Caco-2 (cell line): ENCODE measurements at regions not wholly inside any gene's neighbourhood (a gene's known extent, or its start where the extent isn't known, plus 50 kb on each side); places are given as distances from the start of the nearest gene placed in this dataset.

Source experiments
- BruUV-seq: library from RNA; stranded (reverse); fragments of 400-500 nt; replicated peaks from 2 replicates; lab custom pipeline; 2021; lab: Mats Ljungman, UMichigan
- CTCF ChIA-PET: fragments of 300-600 bp; sonication (Branson Sonifier 250); formaldehyde crosslinking; loops from one replicate; lab custom pipeline; 2022; ENCODE audit warnings: antibody characterized with exemption; lab: Charles Lee
- POLR2A ChIA-PET: fragments of 300-600 bp; sonication (Branson Sonifier 250); formaldehyde crosslinking; loops from one replicate; lab custom pipeline; 2022; ENCODE audit warnings: antibody characterized with exemption; lab: Charles Lee
- DNase-seq, 2 experiments: peaks; one replicate each; pipeline versions ENCODE4 v3.0.0 to v3.0.0-alpha.2; 2020 to 2022
- H3K27me3 ChIP-seq: replicated peaks from 2 replicates; pipeline ENCODE4 v1.6.0; 2011; ENCODE audit warnings: low read length; ENCODE audit not compliant: control insufficient read depth, insufficient read depth
- H3K36me3 ChIP-seq: 2 replicates; pipeline ENCODE4 v1.5.1; 2011; ENCODE audit warnings: low read length; ENCODE audit not compliant: control insufficient read depth, insufficient read depth
- H3K4me1 ChIP-seq: fragments of 250-450 bp; sonication (Bioruptor Pico); 2 replicates; pipeline ENCODE4 v1.5.1; 2020; ENCODE audit warnings: mild to moderate bottlenecking
- H3K4me3 ChIP-seq: 2 replicates; pipeline ENCODE4 v1.5.1; 2011; ENCODE audit warnings: low read depth, mild to moderate bottlenecking, control low read depth, low read length
- H3K9me3 ChIP-seq: fragments of 250-450 bp; sonication (Bioruptor Pico); 2 replicates; pipeline ENCODE4 v1.5.1; 2020; ENCODE audit warnings: mild to moderate bottlenecking, moderate library complexity
- H3K27ac Mint-ChIP-seq: one replicate; pipeline ENCODE4 v1.8.0; 2022; ENCODE audit warnings: mixed read lengths; ENCODE audit not compliant: unreplicated experiment
- H3K27me3 Mint-ChIP-seq: one replicate; pipeline ENCODE4 v1.8.0; 2022; ENCODE audit warnings: mixed read lengths; ENCODE audit not compliant: insufficient read depth, unreplicated experiment
- H3K36me3 Mint-ChIP-seq: one replicate; pipeline ENCODE4 v1.8.0; 2022; ENCODE audit warnings: mild to moderate bottlenecking, mixed read lengths; ENCODE audit not compliant: insufficient read depth, unreplicated experiment
- H3K4me1 Mint-ChIP-seq: one replicate; pipeline ENCODE4 v1.8.0; 2022; ENCODE audit warnings: low read depth, mixed read lengths; ENCODE audit not compliant: unreplicated experiment
- H3K4me3 Mint-ChIP-seq: one replicate; pipeline ENCODE4 v1.8.0; 2022; ENCODE audit warnings: mild to moderate bottlenecking, moderate library complexity, mixed read lengths; ENCODE audit not compliant: unreplicated experiment
- H3K9me3 Mint-ChIP-seq: one replicate; pipeline ENCODE4 v1.8.0; 2022; ENCODE audit warnings: mixed read lengths; ENCODE audit not compliant: unreplicated experiment
- intact Hi-C: fragments of 100-400 bp; cut with micrococcal nuclease; formaldehyde crosslinking; loops from one replicate; pipeline ENCODE4 v1.10.0; 2022; ENCODE audit not compliant: unreplicated experiment
- TF ChIP-seq, protein P1 (sequence below), 2 experiments: fragments of 200-600 bp in 1 of 2; IDR thresholded peaks; 1 replicate in 1 of 2; 2 replicates in 1 of 2; pipeline versions ENCODE4 v1.5.1 to v1.8.0; 2011 to 2022; ENCODE audit warnings: antibody characterized with exemption in 1 of 2, control low read depth in 1 of 2, inconsistent platforms in 1 of 2, low read depth in 1 of 2, low read length in 1 of 2, mild to moderate bottlenecking in 1 of 2, moderate library complexity in 1 of 2; ENCODE audit not compliant: insufficient read depth in 1 of 2, severe bottlenecking in 1 of 2, unreplicated experiment in 1 of 2

DNA sequence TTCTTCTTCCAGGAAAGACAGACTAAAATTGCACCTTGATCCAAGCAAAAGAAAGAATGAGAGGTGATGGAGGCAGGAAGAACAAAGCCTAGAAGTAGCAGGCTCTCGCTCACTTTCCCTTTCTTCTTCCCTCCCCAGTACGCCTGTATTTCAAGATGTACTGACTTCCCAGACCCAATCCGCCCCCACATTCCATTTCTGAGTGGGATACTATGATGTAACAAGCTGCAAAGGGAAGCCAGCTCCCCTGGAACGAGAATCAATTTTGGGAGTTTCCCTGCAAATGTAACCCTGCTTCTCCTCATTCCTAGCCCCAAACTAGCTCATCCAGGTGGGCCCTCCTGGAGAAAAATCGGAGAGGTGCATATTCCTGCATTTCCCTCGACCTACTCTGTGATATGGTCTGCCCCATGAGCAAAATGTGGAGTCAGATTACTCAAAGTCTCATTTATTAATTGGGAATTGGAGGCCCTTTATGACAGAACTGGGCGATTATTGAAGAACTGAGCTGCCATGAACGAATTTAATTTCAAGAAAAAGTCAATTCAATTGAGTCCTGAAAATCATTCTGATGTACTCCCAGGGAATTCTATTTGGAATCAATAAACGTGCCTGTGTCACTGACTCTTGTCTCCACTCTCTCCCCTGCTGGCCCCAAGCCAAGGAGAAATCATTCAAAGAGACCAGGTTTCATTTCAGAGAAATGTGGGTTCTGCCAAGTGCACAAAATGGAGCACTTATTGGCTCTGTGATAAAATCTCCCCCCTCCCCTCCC is 398.9 kb downstream of the SHISA9 start:
- intact Hi-C loops, result no loop called here
- H3K27ac Mint-ChIP-seq, result no peak overlapping the region

DNA sequence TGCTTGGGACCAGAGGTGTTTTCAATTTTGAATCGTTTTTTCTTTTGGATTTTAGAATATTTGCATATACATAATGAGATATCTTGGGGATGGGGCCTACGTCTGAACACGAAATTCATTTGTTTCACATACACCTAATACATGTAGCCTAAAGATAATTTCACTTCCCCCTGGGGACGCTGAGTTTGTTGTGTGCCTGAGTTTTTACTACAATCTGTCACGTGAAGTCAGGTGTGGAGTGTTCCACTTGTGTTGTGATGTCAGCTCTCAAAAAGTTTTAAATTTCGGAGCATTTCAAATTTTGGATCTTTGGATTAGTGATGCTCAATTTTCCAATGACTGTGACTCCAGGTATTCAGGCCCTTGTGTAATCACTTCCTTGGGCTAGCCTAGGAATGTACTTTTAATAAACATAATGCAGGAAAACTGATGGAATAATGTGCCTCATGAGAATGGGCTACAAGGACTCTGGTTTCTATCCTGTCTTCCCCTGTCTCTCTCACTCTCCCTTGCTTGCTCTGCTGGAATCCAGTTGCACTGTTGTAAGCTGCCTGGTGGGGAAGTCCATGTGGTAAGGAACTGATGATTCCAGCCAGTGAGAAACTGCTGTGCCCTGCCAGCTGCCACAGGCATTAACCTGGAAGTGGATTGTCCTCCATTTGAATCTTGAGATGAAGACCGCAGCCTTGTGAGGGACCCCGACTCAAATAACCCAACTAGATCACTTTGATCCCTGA is 403.8 kb downstream of the SHISA9 start:
- Mint-ChIP-seq H3K4me3 (no peak overlapping the region), H3K9me3 (no peaks in the 10 kb centered on the region), H3K27ac (no peak overlapping the region), H3K36me3 (no peaks in the 10 kb centered on the region), H3K27me3 (peaks cover 11% of the 10 kb centered on the region), H3K4me1 (no peaks in the 10 kb centered on the region)
- CTCF ChIA-PET, result no interaction called here
- Histone ChIP-seq H3K9me3 (no peaks in the 10 kb centered on the region), H3K4me1 (no peaks in the 10 kb centered on the region), H3K27me3 (no peaks in the 10 kb centered on the region; the same call in 1 of the 2 replicates), H3K36me3 (no peaks in the 10 kb centered on the region), H3K4me3 (no peak overlapping the region)
- POLR2A ChIA-PET, result no interaction called here
- no peak for DNase-seq
- BruUV-seq, result no TSS peak
- TF ChIP-seq, protein P1, sequence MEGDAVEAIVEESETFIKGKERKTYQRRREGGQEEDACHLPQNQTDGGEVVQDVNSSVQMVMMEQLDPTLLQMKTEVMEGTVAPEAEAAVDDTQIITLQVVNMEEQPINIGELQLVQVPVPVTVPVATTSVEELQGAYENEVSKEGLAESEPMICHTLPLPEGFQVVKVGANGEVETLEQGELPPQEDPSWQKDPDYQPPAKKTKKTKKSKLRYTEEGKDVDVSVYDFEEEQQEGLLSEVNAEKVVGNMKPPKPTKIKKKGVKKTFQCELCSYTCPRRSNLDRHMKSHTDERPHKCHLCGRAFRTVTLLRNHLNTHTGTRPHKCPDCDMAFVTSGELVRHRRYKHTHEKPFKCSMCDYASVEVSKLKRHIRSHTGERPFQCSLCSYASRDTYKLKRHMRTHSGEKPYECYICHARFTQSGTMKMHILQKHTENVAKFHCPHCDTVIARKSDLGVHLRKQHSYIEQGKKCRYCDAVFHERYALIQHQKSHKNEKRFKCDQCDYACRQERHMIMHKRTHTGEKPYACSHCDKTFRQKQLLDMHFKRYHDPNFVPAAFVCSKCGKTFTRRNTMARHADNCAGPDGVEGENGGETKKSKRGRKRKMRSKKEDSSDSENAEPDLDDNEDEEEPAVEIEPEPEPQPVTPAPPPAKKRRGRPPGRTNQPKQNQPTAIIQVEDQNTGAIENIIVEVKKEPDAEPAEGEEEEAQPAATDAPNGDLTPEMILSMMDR (IDR thresholded peaks at IDR 0.05; ENCODE audit: insufficient read depth in 1 of 2, low read depth in 1 of 2, low read length in 1 of 2, severe bottlenecking in 1 of 2, unreplicated experiment in 1 of 2), result no peak
- intact Hi-C loops, result no loop called here

More for the DNA sequence above, 398.9 kb downstream of the SHISA9 start:
- no peaks in the 10 kb centered on the region for H3K27me3 ChIP-seq
- POLR2A ChIA-PET, result no interaction called here
- Mint-ChIP-seq H3K4me3 (no peak overlapping the region), H3K27me3 (peaks cover 21% of the 10 kb centered on the region), H3K36me3 (no peaks in the 10 kb centered on the region), H3K9me3 (no peaks in the 10 kb centered on the region), H3K4me1 (no peaks in the 10 kb centered on the region)
- no peak for DNase-seq
- no peaks in the 10 kb centered on the region for H3K4me1 ChIP-seq
- H3K36me3 ChIP-seq, result no peaks in the 10 kb centered on the region
- no peaks in the 10 kb centered on the region for H3K9me3 ChIP-seq
- CTCF ChIA-PET, result no interaction called here
- H3K4me3 ChIP-seq, result no peak overlapping the region
- TF ChIP-seq, protein P1 (IDR thresholded peaks at IDR 0.05; ENCODE audit: insufficient read depth in 1 of 2, low read depth in 1 of 2, low read length in 1 of 2, severe bottlenecking in 1 of 2, unreplicated experiment in 1 of 2), result no peak
- no TSS peak for BruUV-seq

DNA sequence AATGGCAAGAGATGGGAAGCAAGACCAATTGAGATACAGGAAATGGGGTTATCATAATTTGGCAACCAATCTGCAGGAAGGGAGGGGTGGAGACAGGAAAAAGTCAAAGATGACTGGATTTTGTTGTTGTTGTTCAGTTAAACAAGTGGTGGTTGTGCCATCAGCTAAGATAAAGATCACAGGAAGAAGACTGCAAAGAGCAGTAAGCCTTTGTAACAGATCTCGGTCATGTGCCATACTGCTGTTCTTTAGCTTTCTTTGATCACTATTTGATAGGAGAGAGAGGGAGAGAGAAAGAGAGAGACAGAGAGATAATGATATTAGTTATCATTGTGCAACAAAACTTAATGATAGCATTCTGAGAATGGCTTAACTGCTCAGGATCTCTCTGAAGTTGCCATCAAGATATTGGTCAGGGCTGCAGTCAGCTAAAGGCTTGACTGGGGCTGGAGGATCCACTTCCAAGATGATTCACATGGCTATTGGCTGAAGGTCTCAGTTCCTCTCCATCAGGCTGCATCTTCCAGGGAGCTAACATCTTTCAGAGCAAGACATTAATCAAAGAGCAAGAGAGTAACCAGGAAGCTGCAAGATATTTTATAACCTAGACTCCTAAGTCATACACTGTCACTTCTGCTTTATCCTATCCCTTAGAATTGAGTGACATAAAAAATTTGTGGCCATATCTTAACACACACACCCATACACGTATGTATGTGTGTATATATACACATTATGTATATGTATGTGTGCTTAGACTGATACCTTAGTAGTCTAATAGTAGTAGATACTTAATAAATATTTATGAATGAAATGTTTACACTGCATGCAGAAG is 405.0 kb downstream of the SHISA9 start:
- ChIA-PET POLR2A (no interaction called here), CTCF (no interaction called here)
- Mint-ChIP-seq H3K4me3 (no peak overlapping the region), H3K27me3 (peaks cover 7% of the 10 kb centered on the region), H3K9me3 (no peaks in the 10 kb centered on the region), H3K27ac (no peak overlapping the region), H3K4me1 (no peaks in the 10 kb centered on the region), H3K36me3 (no peaks in the 10 kb centered on the region)
- no peaks in the 10 kb centered on the region for H3K4me1 ChIP-seq
- H3K36me3 ChIP-seq, result no peaks in the 10 kb centered on the region
- TF ChIP-seq, protein P1 (IDR thresholded peaks at IDR 0.05; ENCODE audit: insufficient read depth in 1 of 2, low read depth in 1 of 2, low read length in 1 of 2, severe bottlenecking in 1 of 2, unreplicated experiment in 1 of 2), result no peak
- no TSS peak for BruUV-seq
- no peak overlapping the region for H3K4me3 ChIP-seq
- no peak for DNase-seq
- no peaks in the 10 kb centered on the region for H3K9me3 ChIP-seq
- no peaks in the 10 kb centered on the region; the same call in 1 of the 2 replicates for H3K27me3 ChIP-seq
- intact Hi-C loops, result no loop called here
